NT2/D1 (cell line): ENCODE measurements at regions not wholly inside any gene's neighbourhood (a gene's known extent, or its start where the extent isn't known, plus 50 kb on each side); places are given as distances from the start of the nearest gene placed in this dataset.

Source experiments
- YY1 ChIP-seq: IDR thresholded peaks from 2 replicates; pipeline ENCODE4 v1.6.1; 2011; ENCODE audit not compliant: insufficient read length, insufficient read depth
- ZNF274 ChIP-seq: IDR thresholded peaks from 2 replicates; pipeline ENCODE4 v1.6.1; 2011; ENCODE audit warnings: mild to moderate bottlenecking, low read depth, low read length

GRCh38 chr6:20332441-20333006, 69.2 kb upstream of the E2F3 start:
- TF ChIP-seq YY1 (no peak), ZNF274 (no peak)
